ENCODE measurements at regions not wholly inside any gene's neighbourhood (a gene's known extent, or its start where the extent isn't known, plus 50 kb on each side); places are given as distances from the start of the nearest gene placed in this dataset.

DNA sequence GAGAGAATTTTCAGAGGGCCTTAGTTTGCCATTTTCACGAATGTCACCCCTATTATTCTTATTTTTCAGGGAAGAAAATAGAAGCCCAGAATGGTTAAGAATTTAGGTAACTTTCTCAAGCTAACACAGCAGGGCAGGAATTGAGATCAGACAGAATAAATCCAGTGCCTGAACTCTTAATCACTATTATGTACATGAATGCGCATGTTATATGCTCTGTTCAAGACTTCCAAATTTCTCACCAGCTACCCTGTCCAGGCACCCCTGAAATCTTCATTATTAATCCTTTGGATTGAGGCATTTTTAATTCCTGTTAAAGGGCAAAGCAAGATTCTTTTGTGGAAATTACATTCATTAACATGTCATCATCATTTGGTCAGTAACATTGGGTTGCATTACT, 218.4 kb downstream of the ACTR3 start:
- no peak overlapping the region for H3K4me3 ChIP-seq (ENCODE audit: low read length)
- no peak for DNase-seq (ENCODE audit: low read depth)
- TF ChIP-seq, protein P1, sequence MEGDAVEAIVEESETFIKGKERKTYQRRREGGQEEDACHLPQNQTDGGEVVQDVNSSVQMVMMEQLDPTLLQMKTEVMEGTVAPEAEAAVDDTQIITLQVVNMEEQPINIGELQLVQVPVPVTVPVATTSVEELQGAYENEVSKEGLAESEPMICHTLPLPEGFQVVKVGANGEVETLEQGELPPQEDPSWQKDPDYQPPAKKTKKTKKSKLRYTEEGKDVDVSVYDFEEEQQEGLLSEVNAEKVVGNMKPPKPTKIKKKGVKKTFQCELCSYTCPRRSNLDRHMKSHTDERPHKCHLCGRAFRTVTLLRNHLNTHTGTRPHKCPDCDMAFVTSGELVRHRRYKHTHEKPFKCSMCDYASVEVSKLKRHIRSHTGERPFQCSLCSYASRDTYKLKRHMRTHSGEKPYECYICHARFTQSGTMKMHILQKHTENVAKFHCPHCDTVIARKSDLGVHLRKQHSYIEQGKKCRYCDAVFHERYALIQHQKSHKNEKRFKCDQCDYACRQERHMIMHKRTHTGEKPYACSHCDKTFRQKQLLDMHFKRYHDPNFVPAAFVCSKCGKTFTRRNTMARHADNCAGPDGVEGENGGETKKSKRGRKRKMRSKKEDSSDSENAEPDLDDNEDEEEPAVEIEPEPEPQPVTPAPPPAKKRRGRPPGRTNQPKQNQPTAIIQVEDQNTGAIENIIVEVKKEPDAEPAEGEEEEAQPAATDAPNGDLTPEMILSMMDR (IDR thresholded peaks at IDR 0.05; ENCODE audit: insufficient read depth, low read depth, low read length, missing control alignments) = no peak

DNA sequence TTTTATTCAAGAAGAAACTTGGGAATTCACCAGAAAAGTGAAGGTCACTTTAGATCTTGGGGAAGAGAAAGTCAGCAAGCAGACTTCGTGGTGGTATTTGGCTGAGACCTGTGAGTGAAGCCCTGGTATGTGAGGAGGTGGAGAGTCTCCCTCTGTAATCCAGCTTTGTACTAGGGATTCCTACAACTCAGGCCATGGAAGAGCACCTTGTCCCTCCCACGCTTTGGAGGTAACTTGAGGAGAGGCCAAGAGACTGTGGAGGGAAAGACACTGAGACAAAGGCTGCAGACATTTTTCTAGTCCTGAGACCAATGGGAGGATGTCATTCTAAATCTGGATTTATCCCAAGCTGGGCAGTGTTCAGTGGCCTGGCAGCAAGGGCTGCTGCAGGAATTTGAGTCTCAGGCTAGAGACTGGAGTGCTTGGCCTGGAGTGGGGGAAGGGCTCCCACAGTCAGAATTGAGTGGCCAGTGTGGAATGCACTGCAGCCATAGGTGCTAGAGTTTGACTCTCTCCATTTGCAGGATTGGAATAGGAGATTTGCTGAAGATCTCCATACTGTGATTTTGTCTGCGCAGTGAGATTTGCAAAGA, 219.0 kb downstream of the ACTR3 start:
- no peak overlapping the region for H3K4me3 ChIP-seq (ENCODE audit: low read length)
- TF ChIP-seq, protein P1 (IDR thresholded peaks at IDR 0.05; ENCODE audit: insufficient read depth, low read depth, low read length, missing control alignments) = no peak
- DNase-seq (ENCODE audit: low read depth) = no peak

DNA sequence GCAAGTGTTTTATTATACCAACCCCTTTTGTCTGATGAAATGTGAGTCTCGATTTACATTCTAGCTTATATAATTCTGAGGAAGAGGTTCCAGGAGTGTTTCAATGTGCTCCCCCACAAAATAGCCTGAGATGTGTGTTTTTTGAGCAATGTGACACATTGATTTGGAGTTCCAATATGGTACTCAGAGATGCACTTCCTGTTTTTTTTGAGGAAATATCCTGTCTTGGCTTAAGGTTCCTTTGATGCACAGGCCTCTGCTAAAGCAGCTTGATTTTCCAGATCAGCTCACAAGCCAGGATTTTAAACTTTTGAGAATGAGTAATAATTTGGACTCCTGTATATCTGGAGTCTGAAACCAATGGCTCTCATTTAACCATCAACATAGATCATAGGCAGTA, 221.4 kb downstream of the ACTR3 start:
- no peak for DNase-seq (ENCODE audit: low read depth)
- TF ChIP-seq, protein P1 (IDR thresholded peaks at IDR 0.05; ENCODE audit: insufficient read depth, low read depth, low read length, missing control alignments) = no peak
- no peak overlapping the region for H3K4me3 ChIP-seq (ENCODE audit: low read length)

DNA sequence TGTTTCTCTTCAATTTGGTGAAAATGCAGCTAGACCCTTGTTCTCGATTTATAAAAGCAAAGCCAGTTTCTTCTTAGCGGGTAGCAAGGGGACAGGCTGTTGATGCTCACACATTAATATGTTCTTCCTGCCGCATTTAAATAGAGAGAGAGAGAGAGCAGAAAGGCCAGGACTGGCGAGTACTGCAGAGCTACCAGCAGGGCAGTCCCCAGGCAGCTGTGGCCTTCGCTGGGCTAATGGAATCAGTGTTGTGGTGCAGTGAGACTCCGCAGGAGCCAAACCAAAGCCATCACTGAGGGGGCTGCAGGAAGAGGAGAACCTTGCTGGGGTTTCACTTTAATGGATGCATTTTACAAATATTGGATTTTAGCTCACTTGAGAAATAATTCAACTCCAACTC, 223.6 kb downstream of the ACTR3 start:
- no peak for DNase-seq (ENCODE audit: low read depth)
- TF ChIP-seq, protein P1 (IDR thresholded peaks at IDR 0.05; ENCODE audit: insufficient read depth, low read depth, low read length, missing control alignments) = no peak
- H3K4me3 ChIP-seq (ENCODE audit: low read length) = no peak overlapping the region

DNA sequence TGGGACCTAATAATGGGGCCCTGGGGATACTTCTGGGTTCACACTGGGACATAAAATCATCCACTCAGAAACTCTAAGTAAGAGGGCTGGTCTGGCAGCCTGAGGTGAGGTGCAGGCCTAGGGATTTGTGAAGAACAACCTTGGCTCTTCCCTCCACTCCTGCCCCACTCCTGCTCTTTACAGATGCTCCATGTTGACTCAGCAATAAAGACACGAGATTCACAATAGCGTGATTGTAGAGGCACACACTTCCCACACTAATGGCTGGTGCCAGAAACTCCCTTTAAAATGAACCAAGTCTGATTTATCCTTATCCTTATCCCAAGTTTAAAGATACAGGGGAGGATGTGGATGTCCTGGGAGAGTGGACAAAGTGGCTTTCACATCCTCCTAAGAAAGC, 228.2 kb downstream of the ACTR3 start:
- no peak overlapping the region for H3K4me3 ChIP-seq (ENCODE audit: low read length)
- no peak for DNase-seq (ENCODE audit: low read depth)
- TF ChIP-seq, protein P1 (IDR thresholded peaks at IDR 0.05; ENCODE audit: insufficient read depth, low read depth, low read length, missing control alignments) = no peak

DNA sequence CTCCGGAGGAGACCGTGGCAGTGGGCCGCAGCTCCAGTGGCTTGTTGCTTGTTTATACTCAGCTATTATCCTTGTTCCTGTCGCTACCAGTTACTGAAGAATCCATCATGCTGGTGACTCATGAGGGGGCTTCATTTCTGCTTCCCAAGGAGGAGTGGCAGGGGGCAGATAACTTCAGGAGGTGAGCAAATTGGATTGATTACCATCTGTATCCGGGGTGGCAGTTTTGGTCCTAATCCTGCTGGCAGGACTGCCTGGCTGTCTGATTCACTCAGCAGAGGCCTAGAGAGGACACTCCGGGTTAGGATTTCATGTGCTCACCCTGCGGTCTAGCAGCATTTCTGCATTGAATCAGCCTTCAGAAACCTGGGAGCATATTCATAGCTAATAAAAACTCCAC, 230.0 kb downstream of the ACTR3 start:
- TF ChIP-seq, protein P1 (IDR thresholded peaks at IDR 0.05; ENCODE audit: insufficient read depth, low read depth, low read length, missing control alignments) = no peak
- DNase-seq (ENCODE audit: low read depth) = no peak
- H3K4me3 ChIP-seq (ENCODE audit: low read length) = no peak overlapping the region

DNA sequence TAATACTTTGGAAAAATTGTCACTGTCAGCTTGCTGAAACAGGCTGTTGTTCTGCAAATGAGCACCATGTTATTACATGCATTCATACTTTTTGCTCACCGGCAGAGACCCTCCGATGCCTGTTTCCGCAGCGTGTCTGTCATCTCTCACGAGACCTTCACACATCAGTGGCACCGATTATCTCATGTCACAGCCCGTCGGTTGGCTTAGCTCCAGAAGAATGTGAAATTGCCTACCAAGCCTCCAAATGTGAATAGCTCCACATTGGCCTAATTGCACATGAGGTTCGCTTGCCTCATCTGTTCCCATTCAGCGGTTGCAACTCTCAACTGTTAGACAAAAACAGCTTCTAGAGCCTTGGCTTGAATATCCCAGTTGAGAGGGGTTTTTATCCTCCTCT, 233.0 kb downstream of the ACTR3 start:
- TF ChIP-seq, protein P1 (IDR thresholded peaks at IDR 0.05; ENCODE audit: insufficient read depth, low read depth, low read length, missing control alignments) = no peak
- no peak overlapping the region for H3K4me3 ChIP-seq (ENCODE audit: low read length)
- DNase-seq (ENCODE audit: low read depth) = no peak
